GM12891 (cell line): ENCODE measurements at regions not wholly inside any gene's neighbourhood (a gene's known extent, or its start where the extent isn't known, plus 50 kb on each side); places are given as distances from the start of the nearest gene placed in this dataset.

Experiments
- DNase-seq: peaks from one replicate; pipeline ENCODE4 v3.0.0; 2011; ENCODE audit warnings: low spot score; ENCODE audit not compliant: insufficient read length
- FAIRE-seq: peaks from 2 replicates; lab custom pipeline; 2011; peaks lifted over from hg19 to GRCh38; lab: Jason Lieb, UNC
- PAX5 ChIP-seq: IDR thresholded peaks from 2 replicates; pipeline ENCODE4 v1.6.1; 2011; ENCODE audit warnings: low read length, moderate library complexity, mild to moderate bottlenecking; ENCODE audit not compliant: insufficient read depth, severe bottlenecking
- POLR2A ChIP-seq: IDR thresholded peaks from 2 replicates; pipeline ENCODE4 v1.6.1; 2011; ENCODE audit warnings: low read depth, low read length, control low read depth
- POLR2AphosphoS5 ChIP-seq: IDR thresholded peaks from 2 replicates; pipeline ENCODE4 v1.6.1; 2011; ENCODE audit warnings: low read depth, low read length, control low read depth
- POU2F2 ChIP-seq: IDR thresholded peaks from 2 replicates; pipeline ENCODE4 v1.6.1; 2011; ENCODE audit warnings: low read depth, mild to moderate bottlenecking, control low read depth, low read length, moderate library complexity
- SPI1 ChIP-seq: IDR thresholded peaks from 2 replicates; pipeline ENCODE4 v1.6.1; 2011; ENCODE audit warnings: low read depth, low read length, control low read depth
- TAF1 ChIP-seq: IDR thresholded peaks from 2 replicates; pipeline ENCODE4 v1.6.1; 2011; ENCODE audit warnings: low read depth, low read length, control low read depth

GRCh38 chr19:34305221-34306083 is 51.1 kb downstream of the GARRE1 start:
- TF ChIP-seq POLR2A (no peak), TAF1 (no peak), POU2F2 (no peak), PAX5 (no peak), POLR2AphosphoS5 (no peak), SPI1 (no peak)
- no peak for DNase-seq
- no peak for FAIRE-seq

GRCh38 chr19:34306213-34306661 is 51.9 kb downstream of the GARRE1 start:
- DNase-seq (no peak), FAIRE-seq (no peak)
- no peak for TF ChIP-seq POU2F2
- TF ChIP-seq PAX5, result no peak
- no peak for TF ChIP-seq POLR2AphosphoS5
- no peak for TF ChIP-seq POLR2A
- no peak for TF ChIP-seq TAF1
- TF ChIP-seq SPI1, result no peak

- DNase-seq (no peak), FAIRE-seq (no peak)
- TF ChIP-seq TAF1, result no peak
- no peak for TF ChIP-seq SPI1
- no peak for TF ChIP-seq PAX5
These were observed 52.5 kb downstream of the GARRE1 start for GRCh38 chr19:34306824-34307223.

- DNase-seq (no peak), FAIRE-seq (peak; percentile 75)
- TF ChIP-seq POLR2AphosphoS5 (no peak), POU2F2 (no peak), SPI1 (no peak), PAX5 (no peak), TAF1 (no peak), POLR2A (no peak)
These were observed 54.3 kb downstream of the GARRE1 start for GRCh38 chr19:34308381-34309367.

GRCh38 chr19:34309368-34310138 is 55.2 kb downstream of the GARRE1 start:
- FAIRE-seq (no peak), DNase-seq (no peak)
- TF ChIP-seq POLR2A (no peak), POLR2AphosphoS5 (no peak), POU2F2 (no peak), TAF1 (no peak), PAX5 (no peak)

- DNase-seq (no peak), FAIRE-seq (peak; percentile 88)
- TF ChIP-seq TAF1, result no peak
- TF ChIP-seq SPI1, result peak; percentile 18; the same call in 1 of the 2 replicates
These were observed 54.5 kb upstream of the GPI start for GRCh38 chr19:34310494-34310981.

- FAIRE-seq (no peak), DNase-seq (no peak)
These were observed 51.8 kb upstream of the GPI start for GRCh38 chr19:34313188-34313587.

GRCh38 chr19:34314437-34315313 is 50.3 kb upstream of the GPI start:
- DNase-seq, result no peak
- FAIRE-seq, result peak; percentile 38
- TF ChIP-seq POU2F2, result no peak
- TF ChIP-seq TAF1, result no peak
- no peak for TF ChIP-seq POLR2AphosphoS5
- TF ChIP-seq POLR2A, result no peak
- no peak for TF ChIP-seq PAX5

More at GRCh38 chr19:34313188-34313587, 51.8 kb upstream of the GPI start:
- TF ChIP-seq SPI1, result no peak
- no peak for TF ChIP-seq PAX5
- no peak for TF ChIP-seq TAF1
- no peak for TF ChIP-seq POU2F2
- TF ChIP-seq POLR2AphosphoS5, result no peak
- no peak for TF ChIP-seq POLR2A
